GM21515 (cell line): ENCODE measurements at regions not wholly inside any gene's neighbourhood (a gene's known extent, or its start where the extent isn't known, plus 50 kb on each side); places are given as distances from the start of the nearest gene placed in this dataset.
"Not testable (repeated sequence)": the region's sequence is repeated elsewhere in the genome, so short reads cannot be mapped to it uniquely, and the experiment has no call there.

Source experiments
- ATAC-seq: cut with Tn5 transposase; IDR thresholded peaks from one replicate; pipeline ENCODE4 v1.9.1; 2021; ENCODE audit not compliant: unreplicated experiment

- no peak for ATAC-seq
Observed at GRCh38 chr7:146057958-146058357, 58.6 kb upstream of the CNTNAP2 start.

- no peak for ATAC-seq
Observed at GRCh38 chr7:146054909-146055308, 61.7 kb upstream of the CNTNAP2 start.

- ATAC-seq, result no peak
Observed at GRCh38 chr7:146053492-146053891, 63.1 kb upstream of the CNTNAP2 start.

GRCh38 chr7:146043310-146043709 is 73.3 kb upstream of the CNTNAP2 start:
- ATAC-seq, result not testable (repeated sequence)

GRCh38 chr7:146028251-146028750 is 88.3 kb upstream of the CNTNAP2 start:
- no peak for ATAC-seq

GRCh38 chr7:146027243-146027642 is 89.4 kb upstream of the CNTNAP2 start:
- no peak for ATAC-seq

- no peak for ATAC-seq
Observed at GRCh38 chr7:146022776-146023175, 93.8 kb upstream of the CNTNAP2 start.

- ATAC-seq, result not testable (repeated sequence)
Observed at GRCh38 chr7:146019041-146020004, 97.3 kb upstream of the CNTNAP2 start.

- not testable (repeated sequence) for ATAC-seq
Observed at GRCh38 chr7:146017366-146017765, 99.2 kb upstream of the CNTNAP2 start.

GRCh38 chr7:146014154-146014553 is 102.4 kb upstream of the CNTNAP2 start:
- ATAC-seq, result not testable (repeated sequence)

- no peak for ATAC-seq
Observed at GRCh38 chr7:146008293-146008692, 108.3 kb upstream of the CNTNAP2 start.

- no peak for ATAC-seq
Observed at GRCh38 chr7:146004805-146005204, 111.8 kb upstream of the CNTNAP2 start.

GRCh38 chr7:146002431-146003078 is 114.0 kb upstream of the CNTNAP2 start:
- ATAC-seq, result peak; percentile 91

GRCh38 chr7:146002008-146002407 is 114.6 kb upstream of the CNTNAP2 start:
- no peak for ATAC-seq

GRCh38 chr7:146000882-146001281 is 115.7 kb upstream of the CNTNAP2 start:
- ATAC-seq, result no peak

GRCh38 chr7:145989469-145989868 is 127.1 kb upstream of the CNTNAP2 start:
- no peak for ATAC-seq

GRCh38 chr7:145986248-145986874 is 130.2 kb upstream of the CNTNAP2 start:
- no peak for ATAC-seq

- no peak for ATAC-seq
Observed at GRCh38 chr7:145978769-145979168, 137.8 kb upstream of the CNTNAP2 start.

- ATAC-seq, result no peak
Observed at GRCh38 chr7:145959981-145960380, 156.6 kb upstream of the CNTNAP2 start.

- ATAC-seq, result no peak
Observed at GRCh38 chr7:145957160-145957890, 159.3 kb upstream of the CNTNAP2 start.

- no peak for ATAC-seq
Observed at GRCh38 chr7:145951566-145951965, 165.0 kb upstream of the CNTNAP2 start.
